GM12891 (cell line): ENCODE measurements at regions not wholly inside any gene's neighbourhood (a gene's known extent, or its start where the extent isn't known, plus 50 kb on each side); places are given as distances from the start of the nearest gene placed in this dataset.

Experiments used
- PAX5 ChIP-seq: IDR thresholded peaks from 2 replicates; pipeline ENCODE4 v1.6.1; 2011; ENCODE audit warnings: low read length, moderate library complexity, mild to moderate bottlenecking; ENCODE audit not compliant: insufficient read depth, severe bottlenecking
- POLR2A ChIP-seq: IDR thresholded peaks from 2 replicates; pipeline ENCODE4 v1.6.1; 2011; ENCODE audit warnings: low read depth, low read length, control low read depth
- POLR2AphosphoS5 ChIP-seq: IDR thresholded peaks from 2 replicates; pipeline ENCODE4 v1.6.1; 2011; ENCODE audit warnings: low read depth, low read length, control low read depth
- POU2F2 ChIP-seq: IDR thresholded peaks from 2 replicates; pipeline ENCODE4 v1.6.1; 2011; ENCODE audit warnings: low read depth, mild to moderate bottlenecking, control low read depth, low read length, moderate library complexity
- SPI1 ChIP-seq: IDR thresholded peaks from 2 replicates; pipeline ENCODE4 v1.6.1; 2011; ENCODE audit warnings: low read depth, low read length, control low read depth
- TAF1 ChIP-seq: IDR thresholded peaks from 2 replicates; pipeline ENCODE4 v1.6.1; 2011; ENCODE audit warnings: low read depth, low read length, control low read depth

- TF ChIP-seq POLR2AphosphoS5 (no peak), POLR2A (no peak), SPI1 (no peak), TAF1 (no peak), PAX5 (no peak), POU2F2 (no peak)
Observed at GRCh38 chr12:111126331-111126730, 206.0 kb upstream of the MYL2 start.
